GM19025 (cell line): ENCODE measurements at regions not wholly inside any gene's neighbourhood (a gene's known extent, or its start where the extent isn't known, plus 50 kb on each side); places are given as distances from the start of the nearest gene placed in this dataset.
"Not testable (repeated sequence)": the region's sequence is repeated elsewhere in the genome, so short reads cannot be mapped to it uniquely, and the experiment has no call there.

Source experiments
- ATAC-seq: cut with Tn5 transposase; IDR thresholded peaks from one replicate; pipeline ENCODE4 v1.9.1; 2021; ENCODE audit warnings: mild to moderate bottlenecking, low read depth, moderate library complexity; ENCODE audit not compliant: unreplicated experiment

DNA sequence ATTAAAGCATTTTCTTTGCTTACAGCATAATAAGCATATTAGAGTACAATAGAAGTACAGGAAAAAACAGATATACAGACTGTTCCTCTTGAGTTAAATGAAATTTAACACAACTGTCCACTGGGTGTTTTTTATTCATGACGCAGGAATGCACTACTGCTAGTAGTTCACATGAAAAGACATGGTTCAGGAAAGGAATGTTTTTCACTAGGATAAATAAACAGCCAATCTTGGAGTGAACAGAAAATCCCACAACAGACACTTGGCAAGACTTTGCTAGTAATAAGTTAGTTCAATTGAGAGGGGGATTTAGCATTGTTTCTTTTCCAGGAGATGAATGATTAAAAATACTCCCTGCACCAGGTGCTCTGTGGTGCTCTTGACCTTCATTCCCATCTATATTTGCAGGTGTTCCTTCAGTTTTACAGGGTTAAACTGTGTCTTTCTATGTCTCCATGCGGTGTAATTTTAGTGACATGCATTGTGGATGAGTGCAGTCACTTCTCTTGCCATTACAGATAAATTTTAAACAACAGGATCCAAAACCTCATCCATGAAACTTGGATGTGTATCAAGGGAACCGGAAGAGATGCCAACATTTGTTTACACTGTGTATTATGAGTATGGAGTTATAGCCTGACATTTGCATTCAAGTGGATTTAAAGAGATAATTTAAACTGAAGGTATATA is 796.6 kb downstream of the DSC3 start:
- ATAC-seq, result no peak

DNA sequence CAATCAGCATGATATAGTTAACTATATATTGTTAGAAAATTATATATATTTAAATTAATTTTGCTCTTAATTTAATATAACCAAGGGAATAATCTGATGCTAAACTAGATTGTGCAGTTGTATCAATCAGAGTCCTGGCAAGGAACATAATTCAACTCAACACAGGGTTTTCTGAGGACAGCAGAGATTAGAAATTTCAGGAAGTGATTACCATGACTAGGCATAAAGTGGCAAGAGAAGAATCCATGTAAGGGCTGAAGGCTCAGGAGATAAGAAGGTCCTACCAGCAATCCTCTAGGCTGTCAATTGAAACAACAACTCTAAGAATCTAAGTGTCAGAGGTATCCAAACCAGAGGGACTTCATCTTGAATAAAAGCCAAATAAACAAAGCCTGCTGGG is 807.8 kb downstream of the DSC3 start:
- ATAC-seq, result no peak

DNA sequence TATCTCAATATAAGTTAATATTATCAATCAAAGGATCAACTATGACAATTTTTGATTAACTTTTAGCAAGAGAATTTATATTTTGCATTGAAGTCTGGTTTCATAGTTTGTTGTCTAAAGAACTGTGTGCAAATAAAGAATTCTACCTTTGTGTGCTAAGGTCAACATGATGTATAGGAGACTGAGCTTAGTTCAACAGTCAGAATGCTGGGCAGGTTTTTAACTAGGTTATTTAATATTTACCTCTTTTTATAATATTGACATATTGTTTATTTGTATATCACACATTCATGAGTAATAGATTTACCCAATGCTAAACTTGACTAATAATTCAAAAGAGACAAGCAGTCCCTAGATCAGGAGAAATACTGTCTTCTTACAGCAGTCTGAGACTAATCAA is 831.4 kb downstream of the DSC3 start:
- no peak for ATAC-seq

DNA sequence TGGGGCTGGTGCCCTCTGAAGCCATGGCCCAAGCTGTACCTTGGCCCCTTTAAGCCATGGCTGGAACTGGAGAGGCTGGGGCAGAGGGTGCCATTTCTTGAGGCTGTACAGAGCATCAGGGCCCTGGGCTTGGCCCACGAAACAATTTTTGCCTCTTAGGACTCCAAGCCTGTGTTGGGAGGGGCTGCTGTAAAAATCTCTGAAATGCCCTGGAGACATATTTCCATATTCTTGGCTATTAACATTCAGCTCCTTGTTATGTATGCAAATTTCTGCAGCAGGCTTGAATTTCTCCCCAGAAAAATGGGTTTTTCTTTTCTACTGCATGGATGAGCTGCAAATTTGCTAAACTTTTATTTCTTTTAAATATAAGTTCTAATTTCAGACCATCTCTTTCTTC is 834.0 kb downstream of the DSC3 start:
- no peak for ATAC-seq

DNA sequence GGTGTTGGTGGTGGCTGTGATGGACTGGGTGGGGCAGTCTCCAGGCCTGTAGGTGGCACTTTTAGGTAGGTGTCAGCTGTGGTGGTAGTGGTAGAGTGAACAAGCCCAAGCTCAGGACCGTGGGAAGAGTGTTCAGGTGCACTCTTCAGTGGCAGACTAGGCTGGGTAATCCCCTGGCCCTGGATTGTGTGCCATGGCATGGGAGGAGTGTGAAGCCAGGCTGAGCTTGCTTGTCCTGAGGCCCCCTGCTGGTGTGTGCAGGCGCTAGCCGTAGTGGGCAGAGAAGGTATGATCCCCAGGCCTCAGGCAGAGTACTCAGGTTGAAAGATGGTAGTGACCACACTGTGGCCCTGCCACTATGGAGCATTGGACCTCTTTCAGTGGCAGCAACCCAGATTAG is 850.3 kb downstream of the DSC3 start:
- no peak for ATAC-seq

DNA sequence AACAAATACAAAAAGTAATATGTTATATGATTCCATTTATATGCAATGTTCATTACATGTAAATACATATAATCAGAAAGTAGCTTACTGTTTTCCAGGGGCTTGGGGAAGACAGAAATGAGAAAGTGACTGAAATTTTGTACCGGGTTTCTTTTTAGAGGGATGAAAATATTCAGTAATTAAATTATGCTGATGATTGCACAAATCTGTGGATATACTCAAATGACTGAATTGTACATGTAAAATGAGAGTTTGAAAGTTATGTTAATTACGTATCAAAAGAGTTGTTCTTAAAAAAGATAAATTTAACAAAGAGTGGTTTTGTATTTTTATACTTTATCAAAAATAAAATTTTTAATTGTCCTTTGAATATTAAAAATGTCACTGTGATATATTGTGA is 856.3 kb downstream of the DSC3 start:
- ATAC-seq, result no peak

DNA sequence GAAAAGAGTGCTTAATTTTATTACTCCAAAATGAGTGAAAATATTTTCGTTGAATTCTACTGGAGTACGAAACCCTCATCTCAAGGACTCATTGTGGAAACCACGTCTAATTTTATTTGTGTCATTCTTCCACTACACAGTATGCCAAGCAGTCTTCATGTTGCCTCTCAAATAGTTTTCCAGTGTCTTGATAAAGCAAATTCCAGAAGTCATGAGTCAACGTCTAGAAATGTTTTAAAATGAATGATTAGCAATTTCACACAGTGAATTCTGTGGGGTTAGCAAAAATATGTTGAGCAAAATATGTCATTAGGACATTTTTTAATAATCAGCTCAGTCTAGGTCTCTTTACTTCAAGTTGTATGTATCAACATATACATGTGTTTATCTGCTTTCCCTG is 865.5 kb downstream of the DSC3 start:
- no peak for ATAC-seq

DNA sequence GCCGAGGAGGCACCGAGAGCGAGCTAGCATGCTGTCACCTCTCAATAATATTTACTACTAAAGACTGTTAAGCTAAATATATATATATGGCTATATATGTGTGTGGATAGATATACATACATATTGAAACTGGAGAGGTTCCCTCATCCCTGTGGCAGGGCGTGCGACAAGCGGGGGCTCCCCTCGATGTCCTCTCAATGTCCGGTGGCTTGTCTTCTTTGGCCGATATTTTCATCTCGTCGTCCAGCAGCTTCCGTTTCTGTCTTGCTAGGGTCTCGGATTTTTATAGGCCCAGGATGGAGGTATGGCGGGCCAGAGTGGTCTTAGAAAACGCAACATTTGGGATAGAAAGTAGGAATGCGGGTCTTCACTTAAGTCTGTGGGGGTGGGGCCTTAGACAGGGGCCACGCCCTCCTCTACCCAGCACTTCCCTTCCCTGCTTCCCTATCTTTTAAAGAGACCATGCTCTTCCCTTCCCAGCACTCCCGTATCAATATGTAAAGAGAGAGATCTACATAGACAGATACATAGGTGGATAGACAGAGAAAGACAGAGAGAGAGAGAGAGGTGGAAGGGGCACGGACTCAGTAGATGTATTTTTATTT is 866.8 kb downstream of the DSC3 start:
- no peak for ATAC-seq

DNA sequence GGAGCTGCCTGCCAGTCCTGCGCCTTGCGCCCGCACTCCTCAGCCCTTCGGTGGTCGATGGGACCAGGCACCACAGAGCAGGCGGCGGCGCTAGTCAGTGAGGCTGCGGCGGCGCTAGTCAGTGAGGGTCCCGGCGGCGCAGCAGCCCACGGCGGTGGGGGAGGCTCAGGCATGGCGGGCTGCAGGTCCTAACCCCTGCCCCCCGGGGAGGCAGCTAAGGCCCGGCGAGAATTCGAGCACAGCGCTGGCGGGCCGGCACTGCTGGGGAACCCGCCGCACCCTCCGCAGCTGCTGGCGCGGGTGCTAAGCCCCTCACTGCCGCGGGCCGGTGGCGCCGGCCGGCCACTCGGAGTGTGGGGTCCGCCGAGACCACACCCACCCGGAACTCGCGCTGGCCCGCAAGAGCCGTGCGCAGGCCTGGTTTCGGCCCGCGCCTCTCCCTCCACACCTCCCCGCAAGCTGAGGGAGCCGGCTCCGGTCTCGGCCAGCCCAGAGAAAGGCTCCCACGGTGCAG is 867.4 kb downstream of the DSC3 start:
- ATAC-seq, result no peak

DNA sequence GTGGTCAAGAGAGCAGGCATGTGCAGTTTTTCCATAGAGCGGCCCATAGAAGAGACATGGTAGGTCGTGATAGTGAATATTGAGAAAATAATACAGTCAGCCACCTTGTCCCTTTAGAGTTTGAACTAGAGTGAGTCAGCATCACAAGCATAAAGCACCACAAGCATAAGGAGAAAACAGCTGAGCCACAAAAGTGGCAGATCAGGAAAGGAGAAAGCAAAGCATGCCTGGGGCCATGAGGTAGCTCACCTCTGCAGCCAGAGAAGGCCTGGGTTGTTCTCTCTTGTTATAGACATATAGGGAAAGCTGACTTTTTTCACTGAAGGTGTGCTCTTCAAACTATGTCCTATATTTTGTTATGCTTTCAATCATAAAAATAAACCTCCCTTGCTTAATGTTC is 879.0 kb downstream of the DSC3 start:
- ATAC-seq, result no peak

DNA sequence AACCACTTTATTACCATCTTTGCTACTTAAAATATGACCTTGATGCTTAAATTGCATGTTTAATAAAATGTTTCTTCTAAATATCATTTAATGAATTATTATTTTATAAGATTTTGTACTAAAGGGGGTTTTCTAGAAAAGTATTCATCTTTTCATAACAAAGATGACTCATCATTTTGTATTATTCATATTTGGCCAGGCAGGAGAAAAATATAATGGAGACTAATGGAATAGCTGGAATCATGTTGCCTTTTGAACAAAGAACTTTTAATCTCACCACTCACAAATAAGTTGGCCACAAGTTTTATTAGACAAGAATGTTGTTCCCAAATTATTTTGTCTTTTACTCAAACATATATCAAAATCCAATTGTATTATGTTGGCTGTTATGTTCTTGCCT is 882.4 kb downstream of the DSC3 start:
- no peak for ATAC-seq

DNA sequence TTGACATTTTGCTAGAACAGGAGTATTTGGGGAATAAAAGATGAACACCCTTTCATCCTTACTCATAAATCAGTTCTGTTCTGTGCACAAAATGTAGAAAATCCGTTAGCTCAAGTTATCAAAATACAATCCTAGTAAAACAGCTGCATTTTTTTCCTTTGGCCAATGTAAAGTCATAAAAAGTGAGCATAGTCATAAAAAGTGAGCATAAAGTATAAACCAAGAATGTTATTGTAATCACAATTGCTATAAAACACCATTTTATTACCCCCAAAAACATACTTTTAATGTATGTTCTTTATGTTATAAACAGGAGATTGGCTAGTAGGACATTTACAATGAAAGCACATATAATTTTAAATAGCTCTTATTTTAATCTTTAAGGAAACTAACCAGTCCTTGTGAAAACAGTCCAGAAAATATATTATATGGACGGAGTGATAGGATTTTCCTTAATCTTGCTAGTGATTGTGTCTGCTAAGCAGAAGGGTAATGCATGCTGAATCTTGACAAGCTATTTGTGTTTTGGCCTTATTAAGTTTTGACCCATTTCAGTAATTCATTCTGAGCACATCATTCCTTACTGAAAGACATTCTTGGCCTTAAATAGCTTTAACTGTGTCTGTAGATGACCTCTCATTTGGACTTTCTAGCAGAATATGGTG is 891.8 kb downstream of the DSC3 start:
- no peak for ATAC-seq

DNA sequence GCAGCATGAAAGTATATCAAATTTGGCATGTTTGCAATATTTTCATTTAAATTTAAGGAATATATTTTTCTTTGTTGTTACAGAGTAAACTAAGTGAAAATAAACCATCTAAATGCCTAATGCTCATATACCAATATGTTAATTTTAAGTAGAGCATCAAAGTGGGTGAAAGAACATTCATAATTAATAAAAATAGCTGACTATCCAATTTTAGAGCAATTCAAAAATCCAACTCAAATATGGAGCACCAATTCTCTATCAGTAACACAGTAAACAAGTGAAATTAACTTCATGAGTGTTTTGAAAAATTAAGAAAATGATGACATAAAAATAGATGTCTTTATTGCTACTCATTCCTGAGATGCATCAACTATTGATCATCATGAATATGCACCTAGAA is 893.0 kb downstream of the DSC3 start:
- ATAC-seq, result no peak

DNA sequence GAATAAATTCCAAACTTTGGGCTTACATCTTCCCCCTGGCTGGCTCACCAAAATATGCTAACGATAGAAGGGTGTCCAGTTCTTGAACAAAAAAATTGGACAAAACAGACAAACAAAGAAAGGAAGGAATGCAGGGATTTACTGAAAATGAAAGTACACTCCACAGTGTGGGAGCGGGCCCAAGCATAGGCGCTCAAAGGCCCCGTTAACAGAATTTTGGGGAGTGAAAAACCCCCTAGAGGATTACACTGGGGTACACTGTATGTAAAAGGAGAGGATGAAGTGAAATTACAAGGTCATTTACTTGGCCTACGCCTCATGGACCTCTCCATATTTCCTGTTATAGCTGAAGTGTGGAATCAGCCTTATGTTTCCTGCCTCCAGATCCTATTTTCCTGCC is 899.7 kb downstream of the DSC3 start:
- no peak for ATAC-seq

DNA sequence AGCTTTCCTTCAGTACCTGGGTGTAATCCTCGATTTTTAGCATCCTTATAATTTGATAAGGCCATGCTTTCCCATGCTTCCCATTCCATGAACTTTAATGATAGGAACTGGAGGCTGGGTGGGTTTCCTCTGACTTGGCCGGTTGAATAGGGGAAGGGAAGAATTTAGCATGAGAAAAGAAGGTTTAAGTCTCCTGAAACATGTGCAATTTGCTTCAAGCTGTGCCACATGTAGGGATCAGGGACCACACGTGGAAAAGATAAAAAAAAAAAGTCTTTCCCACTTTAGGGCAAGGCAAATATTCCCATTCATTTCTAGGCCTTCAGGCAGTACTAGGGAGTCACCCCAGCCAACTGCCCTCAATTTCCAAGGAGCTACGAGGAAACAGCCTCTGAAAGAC is 900.3 kb downstream of the DSC3 start:
- ATAC-seq, result no peak

DNA sequence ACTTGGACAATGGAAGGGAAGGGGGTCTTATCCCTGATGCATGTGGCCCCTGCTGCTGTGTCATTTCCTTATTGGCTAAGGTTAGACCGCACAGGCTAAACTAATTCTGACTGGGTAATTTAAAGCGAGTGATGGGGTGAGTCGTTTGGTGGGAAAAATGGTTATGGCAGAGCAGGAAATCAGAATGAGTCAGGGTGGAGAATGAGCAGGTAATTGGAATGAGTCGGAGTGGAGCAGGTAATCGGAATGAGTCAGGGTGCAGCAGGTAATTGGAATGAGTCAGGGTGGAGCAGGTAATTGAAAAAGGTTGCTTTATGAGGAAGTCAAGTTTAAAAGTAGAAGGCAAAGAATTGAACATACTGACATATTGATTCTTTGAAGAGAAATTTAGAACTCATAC is 901.0 kb downstream of the DSC3 start:
- not testable (repeated sequence) for ATAC-seq

DNA sequence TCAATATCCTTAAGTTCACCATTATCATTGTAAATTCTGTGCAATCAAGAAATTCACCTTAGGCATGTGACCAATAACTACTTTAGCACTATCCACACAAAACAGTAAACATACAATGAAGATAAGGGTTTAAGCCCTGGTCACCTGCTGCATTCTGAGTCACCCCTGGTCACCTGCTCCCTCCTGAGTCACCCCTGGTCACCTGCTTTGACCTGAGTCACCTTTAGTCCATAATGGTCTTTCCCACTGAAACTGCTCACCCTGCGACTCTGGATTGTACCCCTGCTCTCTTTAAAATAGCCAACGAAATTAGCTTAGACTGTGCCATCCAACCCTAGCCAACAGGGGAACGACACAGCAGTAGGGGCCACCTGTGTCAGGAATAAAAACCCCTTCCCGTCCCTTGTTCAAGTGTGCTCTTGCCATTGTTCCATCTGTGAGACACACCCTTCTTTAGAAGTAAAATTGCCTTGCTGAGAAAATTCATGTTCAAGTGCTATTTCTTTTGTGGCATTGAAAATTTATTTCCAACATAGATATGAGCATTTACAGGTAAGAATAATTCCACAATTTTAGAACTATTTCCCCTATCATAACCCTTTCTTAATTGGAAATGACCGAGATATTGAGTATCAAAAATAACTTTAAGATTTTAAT is 902.8 kb downstream of the DSC3 start:
- no peak for ATAC-seq

DNA sequence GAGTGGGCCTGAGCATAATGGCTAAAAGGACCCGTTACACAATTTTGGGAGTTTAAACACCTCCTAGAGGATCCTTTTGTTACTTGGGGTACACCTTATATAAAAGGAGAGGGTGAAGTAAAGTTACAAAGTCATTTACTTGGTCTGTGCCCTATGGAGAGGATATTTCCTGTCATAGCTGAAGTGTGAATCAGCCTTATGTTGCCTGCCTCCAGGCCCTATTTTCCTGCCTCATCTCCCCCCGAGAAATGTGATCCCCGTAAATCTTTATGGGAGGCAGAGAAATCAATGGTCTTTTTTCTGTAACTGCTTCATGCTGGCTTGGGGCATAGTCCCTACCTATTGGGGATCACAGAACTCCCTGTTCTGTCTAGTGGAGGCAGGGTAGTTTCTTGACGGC is 906.6 kb downstream of the DSC3 start:
- ATAC-seq, result no peak

DNA sequence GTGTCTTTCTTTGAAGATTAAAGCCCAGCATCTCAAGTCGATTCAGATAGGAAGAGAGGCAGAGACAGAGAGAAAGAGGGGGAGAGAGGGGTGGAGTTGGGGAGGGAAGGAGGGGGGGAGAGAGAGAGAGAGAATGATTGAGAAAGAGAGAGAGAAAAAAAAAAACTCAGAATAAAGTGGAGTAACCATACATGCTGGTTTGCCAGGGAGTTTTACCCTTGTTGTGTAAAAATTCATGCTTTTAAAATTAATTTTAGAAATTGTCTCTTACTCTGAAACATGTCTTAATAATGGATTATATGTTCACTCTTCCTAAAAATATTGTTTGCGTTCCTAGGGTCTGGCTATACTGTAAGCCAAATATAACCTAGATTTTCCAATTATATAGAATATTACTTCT is 908.5 kb downstream of the DSC3 start:
- no peak for ATAC-seq

DNA sequence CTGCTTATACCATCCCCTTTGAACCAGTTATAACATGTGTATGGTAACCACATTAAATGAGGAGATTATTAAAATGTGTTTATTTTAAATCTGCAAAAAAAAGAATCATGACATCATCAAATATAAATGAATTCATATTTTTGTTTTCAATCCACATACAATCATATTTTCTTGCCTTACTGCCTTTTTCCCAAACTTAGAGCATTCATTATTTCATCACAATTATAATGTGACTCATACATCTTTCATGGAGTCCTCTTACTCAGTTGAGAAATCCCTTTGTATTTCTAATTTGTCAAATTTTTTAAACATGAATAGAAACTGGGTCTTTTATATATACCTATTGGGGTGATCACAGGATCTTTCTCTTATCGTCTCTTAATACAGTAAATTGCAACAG is 909.6 kb downstream of the DSC3 start:
- no peak for ATAC-seq

DNA sequence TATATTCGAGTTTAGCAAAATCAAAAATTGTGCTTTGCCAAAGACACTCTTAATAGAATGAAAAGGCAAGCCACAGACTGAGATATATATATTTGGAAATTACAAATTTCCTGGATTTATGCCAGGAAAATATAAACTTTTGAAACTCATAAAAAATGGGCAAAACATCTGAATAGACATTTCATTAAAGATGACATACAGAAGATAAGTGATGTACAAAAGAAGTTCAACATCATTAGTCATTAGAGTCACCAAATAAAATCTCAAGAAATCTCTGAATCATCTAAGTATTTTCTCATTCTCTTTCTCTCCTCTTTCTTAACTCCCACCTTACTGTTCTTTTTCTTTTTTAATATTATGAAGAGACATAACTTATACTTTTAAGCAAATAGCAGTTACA is 921.1 kb downstream of the DSC3 start:
- no peak for ATAC-seq
